ENCODE measurements at regions not wholly inside any gene's neighbourhood (a gene's known extent, or its start where the extent isn't known, plus 50 kb on each side); places are given as distances from the start of the nearest gene placed in this dataset.

DNA sequence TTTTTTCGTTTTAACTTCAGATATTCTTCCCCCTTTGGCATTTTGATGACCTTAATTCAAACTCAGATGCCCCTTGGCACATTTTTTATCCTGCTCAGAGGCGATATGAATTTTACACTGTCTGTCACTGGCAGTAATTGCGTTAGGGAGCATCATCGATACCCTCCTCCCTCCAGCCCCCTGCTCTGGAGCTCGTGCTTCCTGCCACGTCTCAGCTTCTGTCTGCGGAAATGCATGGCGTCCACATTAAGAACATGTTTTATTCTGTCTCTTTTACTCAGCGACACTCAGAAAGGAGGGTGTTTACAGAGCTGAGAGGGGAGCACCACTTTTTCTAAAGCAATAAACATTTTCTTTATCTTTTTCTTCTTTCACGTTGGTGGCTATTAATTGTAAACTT is 254.2 kb downstream of the EBLN2 start:
- TF ChIP-seq POLR2A (IDR thresholded peaks at IDR 0.05; ENCODE audit: low read length): no peak
- no peak for TF ChIP-seq CTCF (IDR thresholded peaks at IDR 0.05)
- no peak for TF ChIP-seq SREBF2 (IDR thresholded peaks at IDR 0.05)
- no peak for TF ChIP-seq PHF8 (IDR thresholded peaks at IDR 0.05; ENCODE audit: borderline replicate concordance, low read depth)
- TF ChIP-seq JUN (IDR thresholded peaks at IDR 0.05): no peak
- no peak for TF ChIP-seq KDM5A (IDR thresholded peaks at IDR 0.05)
- TF ChIP-seq SMC3 (IDR thresholded peaks at IDR 0.05): no peak
- TF ChIP-seq RARB (CRISPR knock-in tag; IDR thresholded peaks at IDR 0.05): no peak
- TF ChIP-seq CHD2 (IDR thresholded peaks at IDR 0.05; ENCODE audit: low read length, partially characterized antibody): no peak
- no peak for TF ChIP-seq KDM1A (IDR thresholded peaks at IDR 0.05; ENCODE audit: low read depth)
- TF ChIP-seq JUNB (IDR thresholded peaks at IDR 0.05): no peak
- TF ChIP-seq, protein P1, sequence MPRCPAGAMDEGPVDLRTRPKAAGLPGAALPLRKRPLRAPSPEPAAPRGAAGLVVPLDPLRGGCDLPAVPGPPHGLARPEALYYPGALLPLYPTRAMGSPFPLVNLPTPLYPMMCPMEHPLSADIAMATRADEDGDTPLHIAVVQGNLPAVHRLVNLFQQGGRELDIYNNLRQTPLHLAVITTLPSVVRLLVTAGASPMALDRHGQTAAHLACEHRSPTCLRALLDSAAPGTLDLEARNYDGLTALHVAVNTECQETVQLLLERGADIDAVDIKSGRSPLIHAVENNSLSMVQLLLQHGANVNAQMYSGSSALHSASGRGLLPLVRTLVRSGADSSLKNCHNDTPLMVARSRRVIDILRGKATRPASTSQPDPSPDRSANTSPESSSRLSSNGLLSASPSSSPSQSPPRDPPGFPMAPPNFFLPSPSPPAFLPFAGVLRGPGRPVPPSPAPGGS (IDR thresholded peaks at IDR 0.05): no peak
- TF ChIP-seq, protein P2, sequence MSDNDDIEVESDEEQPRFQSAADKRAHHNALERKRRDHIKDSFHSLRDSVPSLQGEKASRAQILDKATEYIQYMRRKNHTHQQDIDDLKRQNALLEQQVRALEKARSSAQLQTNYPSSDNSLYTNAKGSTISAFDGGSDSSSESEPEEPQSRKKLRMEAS (IDR thresholded peaks at IDR 0.05): no peak

Data from A549 (cell line).